HG03045 (cell line): ENCODE measurements at regions not wholly inside any gene's neighbourhood (a gene's known extent, or its start where the extent isn't known, plus 50 kb on each side); places are given as distances from the start of the nearest gene placed in this dataset.

Experiments used
- ATAC-seq: cut with Tn5 transposase; IDR thresholded peaks from one replicate; pipeline ENCODE4 v1.9.1; 2021; ENCODE audit warnings: mild to moderate bottlenecking, moderate library complexity; ENCODE audit not compliant: unreplicated experiment

DNA sequence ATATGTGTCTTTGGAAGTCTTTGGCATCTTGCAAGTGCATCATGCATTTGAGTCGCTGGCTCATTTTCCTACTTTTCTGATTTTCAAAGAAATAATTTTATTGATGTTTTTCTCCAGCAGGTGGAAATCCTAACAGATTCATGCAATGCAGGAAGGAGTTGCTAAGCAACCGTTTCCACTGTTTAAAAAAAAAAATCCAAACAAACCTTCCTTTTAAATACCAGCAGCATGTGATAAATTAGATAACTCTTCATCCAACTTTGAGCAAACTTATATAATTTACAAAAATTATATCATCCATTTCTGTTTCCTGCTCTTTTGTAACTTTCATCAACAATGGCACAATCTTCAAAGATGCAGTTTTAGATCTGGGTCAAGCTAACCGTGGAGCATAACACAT is 364.1 kb downstream of the MFSD1 start:
- ATAC-seq: no peak

DNA sequence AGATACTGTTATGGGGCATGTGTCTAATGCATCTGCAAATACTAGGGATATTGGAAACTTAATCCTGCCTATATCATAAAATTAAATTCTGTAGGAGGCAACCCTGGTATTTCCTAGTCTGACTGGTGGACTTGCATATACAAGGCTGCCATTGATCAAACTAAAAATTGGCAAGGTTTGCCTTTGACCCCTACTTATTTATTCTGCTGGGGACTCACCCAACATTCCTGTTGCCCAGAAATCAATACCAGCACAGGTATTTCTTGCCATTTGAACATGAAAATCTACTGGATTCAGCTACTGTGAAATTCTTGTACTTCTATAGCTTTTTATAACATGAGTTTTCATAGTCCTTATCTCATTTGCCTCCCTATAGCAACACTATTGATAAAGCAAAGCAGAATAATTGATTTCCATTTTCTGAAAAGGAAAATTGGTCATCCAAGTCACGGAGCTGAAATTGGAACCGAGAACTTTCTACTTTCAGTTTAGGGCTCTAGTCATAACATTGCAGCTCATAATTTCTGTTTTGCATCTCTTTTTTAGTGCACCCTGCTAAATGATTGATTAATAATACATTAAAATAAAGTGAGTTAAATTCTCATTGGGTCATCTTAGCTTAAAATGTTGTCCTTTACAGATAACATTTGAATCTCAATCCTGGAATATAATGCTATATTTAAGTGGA is 365.2 kb downstream of the MFSD1 start:
- ATAC-seq: no peak

DNA sequence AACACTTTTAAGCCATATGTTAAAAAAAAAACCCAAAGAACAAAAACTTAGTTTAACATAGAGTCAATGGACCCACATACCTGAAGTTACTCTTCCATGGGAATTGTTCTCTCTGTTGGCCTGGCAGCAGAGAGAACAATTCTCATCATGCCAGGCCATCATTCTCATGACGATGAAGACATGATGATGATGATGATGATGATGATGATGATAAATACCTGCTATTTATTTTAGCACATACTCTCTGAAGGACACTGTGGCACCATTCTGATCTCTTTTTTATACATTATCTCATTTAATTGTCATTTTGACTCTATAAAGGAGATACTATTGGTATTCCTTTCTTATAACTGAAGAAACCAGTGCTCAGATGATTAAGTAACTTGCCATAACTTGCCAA is 366.9 kb downstream of the MFSD1 start:
- no peak for ATAC-seq

DNA sequence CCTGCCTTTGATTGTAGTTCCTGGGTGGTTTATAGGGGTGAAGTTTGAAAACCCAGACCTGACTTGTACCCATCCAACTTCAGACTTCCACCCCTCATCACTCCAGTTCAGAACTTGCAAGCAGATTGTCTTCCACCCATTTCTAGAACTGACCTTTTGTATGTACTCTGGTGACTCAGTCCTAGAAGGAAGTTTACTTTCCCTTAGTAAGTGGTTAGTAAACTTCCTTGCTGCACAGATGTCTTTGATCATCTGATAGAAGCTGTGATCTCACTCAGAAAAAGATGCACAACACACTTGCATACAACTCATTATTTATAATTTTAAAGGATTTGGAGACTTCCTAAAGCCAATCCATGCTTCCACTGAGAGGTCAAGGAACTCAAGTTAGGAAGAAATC is 368.0 kb downstream of the MFSD1 start:
- ATAC-seq: no peak

DNA sequence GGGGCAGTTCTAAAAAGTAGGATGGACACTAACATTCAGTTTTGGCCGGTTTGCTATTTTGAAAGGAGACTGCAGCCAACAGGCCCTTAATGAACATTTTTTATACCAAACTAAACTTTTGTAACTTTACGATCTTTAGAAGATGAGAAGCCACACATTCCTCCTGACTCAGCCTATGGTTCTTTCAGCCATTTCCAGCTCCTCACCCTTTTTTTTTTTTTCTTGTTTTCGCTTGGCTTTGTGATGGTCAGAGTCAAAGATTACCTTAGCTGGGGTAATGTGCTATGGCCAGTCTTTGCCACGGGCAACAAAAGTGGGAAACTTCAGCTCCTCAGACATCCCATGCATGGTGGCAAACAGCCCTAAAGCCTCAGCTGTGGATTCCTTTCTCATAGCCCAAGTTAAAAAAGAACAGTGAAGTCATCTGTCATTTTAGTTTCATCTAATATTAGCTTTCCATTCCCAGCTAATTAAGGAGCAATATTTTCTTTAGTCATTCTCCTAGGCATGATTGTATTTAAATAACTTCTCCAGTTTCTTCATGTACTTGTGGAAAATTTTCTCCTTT is 368.7 kb downstream of the MFSD1 start:
- ATAC-seq: no peak

DNA sequence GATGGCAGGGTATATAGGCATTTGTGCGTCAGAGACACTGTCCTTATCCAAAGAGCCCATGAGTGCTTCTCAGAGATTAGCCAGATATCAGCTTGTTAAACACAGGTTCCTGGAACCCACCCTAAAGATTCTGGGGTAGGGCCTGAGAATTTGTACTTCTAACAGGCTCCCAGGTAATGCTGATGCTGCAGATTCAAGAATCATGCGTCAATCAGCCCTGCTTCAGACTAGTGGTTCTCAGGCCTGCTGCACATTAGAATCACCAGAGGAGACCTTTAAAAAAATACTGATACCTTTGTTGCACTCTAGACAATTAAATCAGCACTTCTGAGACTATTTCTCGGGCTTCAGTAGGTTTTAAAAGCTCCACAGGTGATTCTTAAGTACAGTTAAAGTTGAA is 369.5 kb downstream of the MFSD1 start:
- ATAC-seq: no peak

DNA sequence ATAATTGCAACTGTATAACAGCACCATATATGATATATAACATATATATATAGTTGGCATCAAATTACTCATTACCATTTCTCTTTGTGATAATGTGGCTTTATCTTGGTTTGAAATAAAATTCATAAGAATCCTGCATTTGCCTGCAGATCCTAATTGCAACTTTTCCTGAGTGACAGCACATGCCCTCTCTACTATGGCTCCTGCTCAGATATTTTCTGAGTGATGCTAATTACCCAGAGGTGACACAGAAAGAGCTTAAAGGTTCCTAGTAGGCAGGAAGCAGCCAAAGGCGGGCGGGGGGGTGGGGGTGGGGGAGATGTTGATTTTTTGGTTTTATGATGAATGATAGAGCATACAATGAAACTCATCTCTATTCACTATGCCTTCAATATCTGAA is 370.6 kb downstream of the MFSD1 start:
- no peak for ATAC-seq

DNA sequence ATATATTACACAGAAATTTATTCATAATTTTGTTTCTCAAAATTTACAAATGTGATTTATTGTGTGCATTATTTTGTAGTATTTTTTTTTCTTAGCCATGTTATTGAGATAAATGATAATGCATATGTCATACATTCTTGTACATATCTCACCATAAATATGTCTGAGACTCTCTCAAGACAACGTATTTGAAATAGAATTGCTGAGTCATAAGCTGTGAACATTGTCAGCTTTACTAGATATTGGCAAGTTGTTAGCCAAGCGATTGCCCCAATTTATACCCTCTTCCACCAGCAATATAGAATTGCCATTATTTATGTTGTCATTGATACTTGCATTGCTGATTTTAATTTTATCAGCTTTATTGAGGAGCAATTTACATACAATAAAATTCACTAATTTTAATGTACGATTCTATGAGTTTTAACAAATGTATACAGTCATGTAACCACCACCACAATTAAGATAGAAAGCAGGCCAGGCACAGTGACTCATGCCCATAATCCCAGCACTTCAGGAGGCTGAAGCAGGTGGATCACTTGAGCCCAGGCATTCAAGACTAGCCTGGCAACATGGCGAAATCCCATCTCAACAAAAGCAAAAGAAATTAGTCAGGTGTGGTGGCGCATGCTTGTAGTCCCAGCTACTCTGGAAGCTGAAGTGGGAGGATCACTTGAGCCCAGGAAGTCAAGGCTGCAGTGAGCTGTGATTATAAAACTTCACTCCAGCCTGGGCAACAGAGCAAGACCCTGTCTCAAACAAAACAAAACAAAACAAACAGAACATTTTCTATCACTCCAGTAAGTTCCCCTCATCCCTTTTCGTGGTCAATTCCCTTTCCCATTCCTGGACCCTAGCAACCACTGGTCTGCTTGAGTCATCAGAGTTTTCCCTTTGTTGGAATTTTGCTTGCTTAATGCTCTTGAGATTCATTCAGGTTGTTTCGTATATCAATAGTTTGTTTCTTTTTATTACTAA is 373.1 kb downstream of the MFSD1 start:
- ATAC-seq: no peak

DNA sequence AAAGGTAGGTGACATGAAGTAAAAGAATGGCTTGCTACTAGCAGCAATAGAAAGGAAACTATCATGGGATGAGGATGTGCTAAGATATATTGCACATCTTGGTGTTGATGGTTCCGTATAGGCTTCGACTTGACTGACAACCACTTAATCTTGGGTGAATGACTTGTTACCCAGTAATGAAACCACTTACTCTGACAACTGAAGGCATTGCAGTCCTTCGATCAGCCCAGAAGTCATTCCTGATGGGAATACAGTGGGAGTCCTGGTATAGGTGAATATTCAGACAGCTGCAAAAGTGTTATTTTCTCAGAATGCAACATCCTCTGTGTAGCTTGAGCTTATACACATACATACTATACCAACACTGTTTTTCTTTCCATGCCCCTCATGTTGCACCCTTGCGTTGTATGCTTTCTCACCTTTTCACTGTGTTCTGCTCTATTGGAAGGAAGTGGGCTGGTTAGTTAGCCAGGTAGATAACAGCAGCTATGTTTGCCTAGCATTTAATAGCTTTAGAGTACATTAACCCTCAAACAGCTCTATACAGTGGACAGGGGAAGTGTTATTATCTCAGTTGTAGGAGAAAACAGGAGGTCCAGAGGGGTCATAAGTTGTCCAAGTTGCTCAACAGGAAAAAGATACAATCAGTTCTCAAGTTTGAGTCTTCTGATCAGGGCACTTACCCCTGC is 376.5 kb downstream of the MFSD1 start:
- ATAC-seq: no peak

DNA sequence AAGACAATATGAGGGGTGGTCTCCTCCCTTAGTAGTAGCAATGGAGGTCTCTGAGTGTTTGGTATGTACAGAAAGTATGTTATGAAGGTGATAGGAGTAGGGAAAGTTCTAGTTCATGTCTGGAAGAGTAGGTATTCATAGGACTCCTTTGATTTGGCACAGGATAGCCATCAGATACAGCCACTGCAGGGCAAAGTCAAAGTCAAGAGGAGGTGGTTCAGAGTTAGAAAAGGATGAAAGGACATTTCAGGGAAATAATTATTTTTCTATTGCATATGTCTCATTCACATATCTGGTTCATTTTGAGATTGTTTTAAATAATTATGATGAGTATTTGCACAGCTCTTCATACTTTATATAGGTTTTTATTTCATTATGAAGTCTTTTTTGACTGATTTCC is 381.1 kb downstream of the MFSD1 start:
- ATAC-seq: no peak

DNA sequence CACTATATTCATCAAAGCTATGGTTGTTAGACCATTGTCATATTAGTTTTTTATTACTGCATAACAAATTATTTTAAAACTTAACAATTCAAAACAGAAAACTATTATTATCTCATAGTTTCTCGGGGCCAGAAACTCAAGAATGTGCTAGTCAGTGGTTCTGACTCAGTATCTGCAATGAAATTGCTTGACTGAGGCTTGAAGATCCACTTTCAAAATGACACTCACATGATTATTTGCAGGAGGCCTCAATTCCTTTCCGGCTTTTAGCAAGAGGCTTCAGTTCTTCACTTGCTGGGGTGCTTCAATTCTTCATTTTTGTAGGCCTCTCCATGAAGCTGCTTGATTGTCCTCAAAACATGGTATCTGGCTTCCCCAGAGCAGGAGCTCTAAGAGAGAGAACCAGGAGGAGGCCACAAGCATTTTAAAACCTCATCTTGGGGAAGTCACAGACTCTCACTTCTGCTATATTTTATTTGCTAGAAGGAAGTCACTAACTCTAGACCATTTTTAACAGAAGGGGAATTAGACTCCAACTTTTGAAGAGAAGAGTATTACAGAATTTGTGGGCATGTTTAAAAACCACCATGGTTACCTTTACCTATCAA is 383.7 kb downstream of the MFSD1 start:
- ATAC-seq: peak; percentile 66

DNA sequence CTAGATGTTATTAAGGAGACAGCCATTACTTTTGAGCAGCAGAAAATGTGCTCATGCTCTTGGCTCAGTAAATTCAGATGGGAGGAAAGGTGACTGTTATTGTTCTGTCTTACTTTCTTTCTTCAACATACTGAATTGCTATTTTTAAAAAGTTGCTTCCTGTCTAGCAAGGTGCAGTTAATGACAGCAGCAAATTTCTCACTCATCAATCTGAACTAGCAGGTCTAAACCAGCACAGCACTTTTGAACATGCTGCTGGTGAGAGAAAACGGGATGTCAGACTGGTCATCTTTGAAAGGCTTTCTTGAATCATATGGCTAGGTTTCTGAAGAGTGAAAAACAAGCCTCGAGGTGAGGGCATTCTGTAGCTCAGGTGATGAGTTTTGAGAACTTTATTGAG is 384.7 kb downstream of the MFSD1 start:
- ATAC-seq: peak; percentile 40

DNA sequence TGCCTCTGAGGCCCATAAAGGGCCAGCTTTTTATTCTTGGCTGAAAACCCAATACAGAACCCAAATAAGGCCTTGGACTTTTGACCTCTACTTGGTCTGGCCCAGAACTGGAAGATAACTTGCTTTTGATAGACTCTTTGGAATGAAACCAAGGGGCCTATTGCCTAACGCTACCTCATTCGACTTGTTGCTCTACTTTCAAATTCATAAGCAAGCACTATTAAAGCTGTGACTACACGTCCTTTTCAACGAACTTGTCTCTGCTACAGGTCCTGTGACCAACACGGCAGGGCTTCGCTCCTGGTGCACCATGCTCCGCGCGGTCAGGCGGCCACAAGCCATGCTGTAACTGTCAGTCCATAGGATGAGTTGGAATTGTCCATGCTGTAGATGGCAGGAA is 385.4 kb downstream of the MFSD1 start:
- no peak for ATAC-seq

DNA sequence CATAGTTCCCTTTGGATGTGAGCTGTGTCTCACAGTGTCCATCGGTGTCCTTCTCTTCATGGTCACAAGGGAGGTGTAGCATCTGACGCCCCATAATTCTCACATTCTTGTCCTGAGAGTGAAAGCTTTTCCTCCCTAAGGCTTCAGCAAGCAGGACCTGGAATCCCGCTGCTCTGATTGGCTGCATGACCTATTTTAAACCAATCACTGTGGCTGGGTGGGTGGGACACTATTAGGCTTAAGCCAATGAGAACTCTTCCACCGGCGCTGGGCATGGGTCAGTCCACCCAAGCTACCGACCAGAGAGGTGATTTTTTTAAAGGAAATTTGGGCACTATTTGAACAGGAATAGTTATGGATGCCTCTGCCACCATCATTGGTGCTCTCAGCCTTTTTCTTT is 385.9 kb downstream of the MFSD1 start:
- no peak for ATAC-seq

DNA sequence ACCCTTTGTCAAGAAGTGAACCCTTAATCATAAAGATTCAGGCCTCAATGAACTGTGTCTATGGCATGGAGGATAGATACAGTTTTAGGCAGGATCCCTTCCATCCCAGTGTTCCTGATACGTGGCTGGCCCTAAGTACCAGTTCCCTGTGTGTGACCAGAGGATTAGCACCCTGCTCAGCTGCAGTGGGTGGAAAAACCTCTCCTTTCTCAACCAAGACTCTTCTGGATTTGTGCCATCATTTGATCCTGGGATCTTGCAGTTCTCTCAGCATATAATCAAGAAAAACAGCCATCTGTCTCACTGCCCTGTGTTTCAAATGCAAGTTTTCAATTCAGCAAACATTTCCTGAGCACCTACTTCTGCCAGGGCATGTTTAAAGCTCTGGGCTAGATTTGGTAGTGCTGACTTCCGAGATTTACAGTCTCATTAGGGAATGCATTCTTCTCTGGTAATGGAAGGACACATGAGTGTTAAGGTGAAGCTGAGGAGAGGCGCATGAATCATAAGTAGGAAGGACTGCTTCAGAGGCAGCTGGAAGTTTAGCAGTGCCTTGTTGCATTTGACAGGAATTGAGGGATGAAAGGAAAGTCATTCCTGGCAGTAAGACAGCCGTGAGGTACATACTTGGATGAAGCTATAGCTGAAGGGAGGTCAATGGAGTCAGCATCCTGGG is 388.3 kb downstream of the MFSD1 start:
- no peak for ATAC-seq

DNA sequence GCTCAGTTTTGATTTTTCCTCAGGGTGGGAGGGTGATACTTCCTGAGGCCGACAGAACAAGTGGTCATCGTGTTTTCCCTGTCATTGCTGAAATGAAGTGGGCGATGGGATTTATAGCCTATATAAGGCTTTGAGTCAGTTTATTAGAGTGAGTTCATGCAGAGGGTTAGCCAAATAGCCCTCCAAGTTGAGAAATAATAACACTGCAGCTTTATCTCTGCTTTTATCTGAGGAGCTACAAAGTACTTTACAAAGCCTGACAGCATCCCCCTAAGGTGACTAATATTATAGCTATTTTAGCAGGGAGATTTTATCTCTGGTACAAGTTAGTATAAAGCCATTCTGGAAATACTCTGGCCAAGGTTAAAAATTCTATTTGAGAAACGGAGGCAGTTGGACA is 389.6 kb downstream of the MFSD1 start:
- no peak for ATAC-seq

DNA sequence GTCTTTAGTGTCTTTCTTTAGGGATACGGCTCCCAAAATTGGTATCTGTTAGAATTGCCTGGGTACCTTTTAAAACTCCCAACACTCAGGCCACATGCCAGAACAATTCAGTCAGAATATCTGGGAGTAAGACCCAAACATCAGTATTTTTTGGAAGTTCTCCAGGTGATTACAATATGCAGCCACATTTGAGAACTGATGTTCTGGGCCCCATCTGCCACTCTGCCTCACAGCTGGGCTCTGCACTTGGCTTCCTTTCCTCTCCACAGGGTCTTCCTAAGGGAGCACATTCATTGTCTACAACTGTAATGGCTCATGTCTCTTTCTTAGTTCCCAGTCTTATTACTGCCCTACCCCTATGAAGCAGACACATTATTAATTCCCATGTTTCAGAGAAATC is 394.5 kb downstream of the MFSD1 start:
- no peak for ATAC-seq

DNA sequence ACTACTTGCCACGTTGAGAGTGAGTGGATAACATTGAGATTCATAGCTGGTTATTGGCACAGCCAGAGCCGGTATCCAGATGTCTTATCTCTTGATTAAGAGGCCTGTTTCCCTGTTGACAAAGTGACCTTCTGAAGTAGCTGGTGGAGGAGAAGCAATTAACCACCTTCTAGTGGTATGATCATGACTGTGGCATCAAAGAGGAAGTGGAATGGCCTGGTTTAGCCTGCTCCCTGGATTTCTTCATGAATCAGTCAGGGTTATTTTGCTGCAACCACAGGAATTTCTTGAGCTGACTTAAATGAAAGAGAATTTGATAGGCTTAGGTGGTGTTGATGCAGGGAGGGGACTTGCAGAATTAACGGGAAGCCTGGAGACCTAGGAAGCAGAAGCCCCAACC is 398.3 kb downstream of the MFSD1 start:
- no peak for ATAC-seq

DNA sequence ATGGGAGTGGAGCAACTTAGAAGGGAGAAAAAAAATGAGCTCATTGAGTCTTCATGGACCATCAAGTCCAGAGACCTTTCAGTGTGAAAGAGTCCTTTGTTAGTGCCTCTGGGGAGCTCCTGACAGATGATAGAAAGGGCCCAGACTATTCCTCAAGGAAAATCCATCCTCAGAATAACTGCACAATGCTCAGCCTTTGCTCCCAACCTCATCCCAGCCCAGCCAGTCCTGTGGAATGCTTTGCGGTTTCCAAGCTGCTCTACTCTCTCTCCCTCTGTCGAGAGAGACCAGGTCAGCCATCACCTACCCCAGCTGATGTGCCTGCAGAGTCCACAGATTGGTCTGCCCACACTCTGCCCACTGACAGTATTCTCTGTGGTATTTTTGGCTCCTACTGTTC is 406.2 kb downstream of the MFSD1 start:
- ATAC-seq: no peak

DNA sequence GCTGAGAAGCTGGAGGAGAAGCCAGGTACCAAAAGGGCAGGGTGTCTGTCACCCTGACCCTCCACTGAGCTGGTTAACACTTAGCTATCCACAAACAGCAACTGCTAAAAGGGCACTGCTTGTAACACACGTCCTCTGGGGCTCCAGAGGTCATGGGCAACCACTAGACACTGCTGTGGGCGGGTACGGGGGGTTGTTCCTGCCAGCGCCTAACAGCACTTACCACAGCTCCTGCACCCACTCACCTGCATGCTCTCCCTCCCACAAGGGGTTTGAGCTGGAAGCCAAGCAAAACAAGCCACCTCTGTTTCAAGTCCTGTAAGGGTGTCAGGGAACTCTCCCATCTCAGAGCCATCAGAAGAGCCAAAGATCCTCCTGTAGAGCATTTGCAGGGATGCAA is 407.6 kb downstream of the MFSD1 start:
- no peak for ATAC-seq
